AG08395 (cell line): ENCODE measurements at regions not wholly inside any gene's neighbourhood (a gene's known extent, or its start where the extent isn't known, plus 50 kb on each side); places are given as distances from the start of the nearest gene placed in this dataset.

Source experiments
- DNase-seq: peaks from one replicate; pipeline ENCODE4 v3.0.0; 2012; ENCODE audit warnings: mixed read lengths, low spot score

DNA sequence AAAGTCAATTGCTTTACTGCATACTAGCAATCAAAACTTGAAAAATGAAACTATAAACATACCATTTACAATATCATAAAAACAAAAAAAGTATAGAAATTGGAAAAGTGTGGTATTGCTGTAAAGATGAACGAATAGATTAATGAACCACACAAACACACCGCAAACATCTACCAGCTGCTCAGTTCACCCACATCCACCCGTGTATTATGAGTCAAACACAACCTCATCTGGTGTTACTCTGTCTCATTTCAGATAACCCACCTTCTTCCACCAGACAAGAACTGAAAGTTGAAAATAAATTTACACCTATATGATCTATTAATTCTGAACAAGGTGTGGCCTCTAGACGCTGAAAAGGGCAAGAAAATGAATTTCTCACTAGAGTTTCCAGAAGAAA is 53.3 kb downstream of the BLID start:
- no peak for DNase-seq

DNA sequence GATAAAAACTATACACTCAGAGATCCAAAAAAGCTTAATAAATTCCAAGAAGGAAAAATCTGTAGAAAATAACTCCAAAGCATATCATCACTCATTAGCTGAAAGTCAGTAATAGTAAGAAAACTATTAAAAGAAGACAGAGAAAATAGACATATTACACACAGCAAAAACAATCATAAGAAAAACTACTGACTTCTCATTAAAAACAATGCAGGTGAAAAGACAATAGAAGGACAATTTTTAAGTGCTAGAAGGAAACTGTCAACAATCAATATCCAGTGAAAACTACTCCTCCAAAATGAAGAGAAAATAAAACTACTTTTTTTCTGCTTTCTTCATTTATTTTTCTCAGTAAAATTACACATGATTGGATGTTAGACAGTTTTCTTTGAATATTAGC is 56.5 kb downstream of the BLID start:
- DNase-seq: no peak

DNA sequence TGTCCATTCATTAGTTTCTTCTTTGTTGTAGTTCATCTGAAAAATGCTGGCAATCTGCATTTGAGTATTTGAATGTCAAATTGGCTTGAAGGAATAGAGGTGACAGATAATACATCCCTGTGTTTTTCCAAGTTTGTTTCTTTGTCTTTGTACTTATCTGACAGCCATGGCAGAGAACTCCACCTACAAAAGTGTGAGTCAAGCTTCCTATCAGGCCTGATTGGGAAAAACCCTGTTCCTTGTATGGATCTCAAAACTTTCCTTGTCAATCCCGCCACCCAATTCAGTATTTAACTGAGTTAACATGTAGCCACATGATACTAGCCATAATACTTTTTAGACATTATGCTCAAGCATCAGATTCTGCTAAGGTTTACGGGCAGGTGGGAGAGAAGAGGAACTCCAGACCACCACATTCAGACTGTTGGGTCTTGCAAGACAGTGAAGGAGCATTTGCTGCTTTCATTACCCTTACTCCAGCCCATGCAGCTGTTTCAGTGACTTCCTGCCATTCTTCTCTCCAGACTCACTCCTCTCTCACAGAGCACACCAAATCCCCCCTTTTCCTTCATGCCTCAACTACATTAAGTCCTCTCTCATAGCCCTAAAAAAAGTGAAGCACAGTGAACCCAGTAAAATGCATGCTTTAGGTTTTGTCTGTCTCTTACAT is 65.9 kb downstream of the BLID start:
- no peak for DNase-seq

- no peak for DNase-seq
Observed at GRCh38 chr11:122048401-122048800, 67.6 kb downstream of the BLID start.

DNA sequence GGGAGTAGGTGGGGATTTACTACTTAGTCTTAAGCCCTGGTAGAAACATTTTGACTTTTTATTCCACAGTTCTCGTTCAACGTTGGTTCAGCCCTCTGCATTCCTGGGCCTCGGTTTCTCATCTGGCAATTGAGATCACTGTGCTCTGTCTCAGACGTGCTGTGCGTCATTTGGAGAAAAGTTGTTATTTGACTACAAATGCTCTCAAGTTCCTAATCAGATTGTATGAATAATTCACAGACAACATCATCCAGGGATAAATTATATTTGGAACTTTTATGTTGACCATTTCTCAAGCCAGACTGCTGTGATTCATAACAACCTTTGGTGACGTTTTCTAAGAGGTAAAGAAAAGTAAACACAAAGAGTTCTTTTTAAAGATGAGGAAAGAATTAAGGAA is 69.2 kb downstream of the BLID start:
- peak; percentile 24 for DNase-seq

- DNase-seq: no peak
Observed at GRCh38 chr11:122046438-122046837, 69.6 kb downstream of the BLID start.

- DNase-seq: peak; percentile 45
Observed at GRCh38 chr11:122045181-122045586, 70.8 kb downstream of the BLID start.

DNA sequence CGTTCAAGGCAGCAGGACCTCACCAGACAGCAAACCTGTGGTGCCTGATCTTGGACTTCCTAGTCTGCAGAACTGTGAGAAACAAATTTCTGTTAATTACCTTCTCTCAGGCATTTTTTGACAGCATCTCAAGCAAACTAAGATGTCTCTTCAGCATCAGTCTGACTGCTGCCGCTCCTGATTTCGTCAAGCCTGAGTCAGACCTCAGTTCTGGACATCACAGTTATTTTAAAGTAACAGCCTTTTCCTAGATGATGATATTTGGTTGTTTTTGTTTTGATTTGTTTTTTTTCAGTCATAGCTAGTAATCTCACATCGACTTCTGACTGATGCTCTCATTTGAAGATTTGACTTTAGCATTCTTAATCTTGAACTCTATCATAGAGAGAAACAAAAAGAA is 71.9 kb downstream of the BLID start:
- no peak for DNase-seq

DNA sequence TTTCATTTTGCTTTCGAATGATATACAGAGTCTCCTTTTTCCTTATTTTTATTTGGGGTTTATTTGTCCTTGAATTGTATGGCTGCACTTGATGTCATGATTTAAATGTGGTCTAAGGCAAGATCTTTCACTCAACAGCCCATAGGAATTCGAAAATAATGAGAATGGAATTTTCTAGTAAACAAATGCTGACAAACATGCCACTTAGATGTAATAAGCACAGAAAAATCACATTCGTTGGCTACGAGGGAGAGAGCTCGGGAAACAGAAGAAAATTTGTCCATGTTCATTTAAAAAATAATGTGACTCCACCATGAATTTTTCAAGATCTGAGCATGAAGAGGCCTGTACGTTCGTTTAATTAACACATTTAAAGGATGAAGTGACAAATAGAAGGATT is 73.0 kb downstream of the BLID start:
- DNase-seq: no peak

GRCh38 chr11:122040464-122040863 is 75.6 kb downstream of the BLID start:
- no peak for DNase-seq

- DNase-seq: peak; percentile 83
Observed at GRCh38 chr11:122038543-122038942, 77.5 kb downstream of the BLID start.

GRCh38 chr11:122037911-122038310 is 78.1 kb downstream of the BLID start:
- no peak for DNase-seq

DNA sequence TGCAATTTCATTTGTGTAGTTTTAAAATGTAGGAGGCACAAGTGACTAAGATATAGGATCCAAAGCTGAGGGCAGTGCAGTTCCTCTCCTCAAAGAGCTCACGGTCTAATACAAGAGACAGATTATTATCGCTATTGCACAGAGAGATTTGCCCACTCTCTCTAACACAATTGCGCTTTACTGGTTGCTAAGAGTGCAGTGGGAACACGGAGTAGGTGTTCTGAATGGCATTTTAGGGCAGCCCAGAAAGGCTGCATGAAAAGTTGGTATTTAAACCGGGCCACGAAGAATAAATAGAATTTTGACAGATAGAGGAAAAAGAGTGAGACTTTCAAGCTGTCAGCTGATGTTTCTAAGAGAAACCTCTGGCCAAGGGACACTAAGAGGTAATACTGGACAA is 79.5 kb downstream of the BLID start:
- DNase-seq: no peak

DNA sequence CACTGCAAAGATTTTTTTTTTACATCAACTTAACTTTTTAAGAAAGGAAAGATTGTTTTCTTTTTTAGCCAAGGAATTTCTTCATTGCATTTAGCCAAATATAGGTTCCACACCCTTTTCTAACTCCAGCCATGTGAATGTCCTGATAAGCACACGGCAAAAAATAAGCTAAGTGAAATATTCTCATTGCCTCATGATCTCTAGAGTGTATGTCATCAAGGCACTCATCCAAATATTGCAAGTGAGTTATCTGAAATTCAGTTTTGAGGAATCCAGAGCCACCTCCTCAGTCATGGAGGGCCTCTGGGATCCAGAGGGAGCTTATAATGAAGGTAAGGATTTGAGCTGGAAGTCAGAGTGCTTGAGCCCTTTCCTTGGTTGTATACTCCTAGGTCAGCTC is 80.0 kb downstream of the BLID start:
- peak; percentile 47 for DNase-seq

- no peak for DNase-seq
Observed at GRCh38 chr11:122033631-122034030, 82.4 kb downstream of the BLID start.

GRCh38 chr11:122033193-122033592 is 82.8 kb downstream of the BLID start:
- DNase-seq: no peak

- peak; percentile 76 for DNase-seq
Observed at GRCh38 chr11:122032317-122032716, 83.7 kb downstream of the BLID start.

- DNase-seq: no peak
Observed at GRCh38 chr11:122031813-122032212, 84.2 kb downstream of the BLID start.

- no peak for DNase-seq
Observed at GRCh38 chr11:122030286-122030685, 85.7 kb downstream of the BLID start.

DNA sequence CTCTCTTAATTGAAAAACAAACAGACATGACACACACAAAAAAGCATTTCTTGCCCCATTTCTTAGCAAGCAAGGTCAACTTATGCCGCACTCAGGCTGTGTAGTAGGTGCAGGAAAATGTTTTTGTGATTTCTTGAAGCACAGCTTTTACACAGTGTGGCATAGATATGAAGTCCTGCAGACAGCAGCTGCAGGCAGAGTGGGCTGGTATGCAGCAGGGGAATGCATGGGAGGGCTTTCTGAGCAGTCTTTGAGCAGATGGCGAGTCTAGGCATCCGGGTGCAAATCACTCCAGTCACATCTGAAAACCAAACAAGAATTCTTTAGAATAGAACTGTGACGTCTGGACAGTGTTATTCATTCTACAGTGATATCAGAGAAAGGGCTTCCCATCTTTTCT is 87.5 kb downstream of the BLID start:
- DNase-seq: no peak

GRCh38 chr11:122028036-122028435 is 88.0 kb downstream of the BLID start:
- DNase-seq: no peak

DNA sequence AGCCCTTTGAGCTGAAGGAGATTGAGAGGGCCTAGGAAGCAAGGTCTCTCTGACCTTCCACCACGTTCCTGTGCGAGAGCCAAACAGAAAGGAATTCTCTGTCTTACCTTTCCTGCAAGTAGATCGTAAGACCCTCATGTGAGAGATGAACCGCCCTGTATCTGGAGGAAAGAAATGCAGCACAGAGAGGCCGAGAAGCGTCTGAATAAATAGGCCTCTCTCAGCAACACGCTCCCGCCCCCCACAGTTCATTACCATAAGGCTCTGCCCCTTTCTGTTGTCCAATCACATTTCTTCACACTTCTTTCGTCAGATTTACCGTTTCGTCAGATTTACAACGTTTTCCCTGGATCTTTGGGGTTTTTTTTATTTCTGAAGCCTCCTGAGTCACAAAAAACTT is 90.3 kb downstream of the BLID start:
- no peak for DNase-seq

DNA sequence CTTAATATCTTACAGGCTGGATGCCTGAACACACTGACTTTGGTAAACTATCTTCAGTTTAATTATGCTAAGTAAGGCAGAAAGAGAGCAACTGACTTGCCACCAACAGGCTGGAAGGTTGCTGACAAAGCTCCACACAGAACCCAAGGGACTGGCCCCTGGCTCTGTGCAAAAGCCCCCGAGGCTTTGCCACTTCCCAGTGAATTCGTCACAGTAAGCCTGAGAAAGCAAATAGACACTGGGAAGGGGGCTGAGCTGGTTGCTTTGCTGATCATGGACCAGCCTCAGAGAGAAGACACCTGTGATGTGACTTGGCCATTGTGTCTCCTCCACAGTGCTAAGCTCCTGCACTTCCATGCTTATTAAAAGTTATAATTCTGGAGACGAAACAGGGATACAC is 91.7 kb downstream of the BLID start:
- no peak for DNase-seq

DNA sequence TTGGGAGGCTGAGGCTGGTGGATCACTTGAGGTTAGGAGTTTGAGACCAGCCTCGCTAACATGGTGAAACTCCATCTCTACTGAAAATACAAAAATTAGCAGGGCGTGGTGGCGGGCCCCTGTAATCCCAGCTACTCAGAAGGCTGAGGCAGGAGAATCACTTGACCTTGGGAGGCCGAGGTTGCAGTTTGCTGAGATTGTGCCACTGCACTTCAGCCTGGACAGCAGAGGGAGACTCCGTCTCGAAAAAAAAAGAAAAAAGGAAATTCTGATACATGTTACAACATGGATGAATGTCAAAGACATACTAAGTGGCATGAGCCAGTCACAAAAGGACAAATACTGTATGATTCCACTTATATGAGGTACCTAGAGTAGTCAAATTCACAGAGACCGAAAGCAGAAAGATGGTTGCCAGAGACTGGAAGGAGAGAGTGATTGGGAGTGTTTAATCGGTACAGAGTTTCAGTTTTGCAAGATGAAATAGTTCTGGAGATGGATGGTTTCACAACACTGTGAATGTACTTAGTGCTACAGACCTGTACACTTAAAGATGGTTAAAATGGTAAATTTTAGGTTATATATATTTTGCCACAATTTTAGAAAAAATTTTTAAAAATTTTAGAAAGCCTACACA is 92.3 kb downstream of the BLID start:
- DNase-seq: no peak
